ENCODE measurements at regions not wholly inside any gene's neighbourhood (a gene's known extent, or its start where the extent isn't known, plus 50 kb on each side); places are given as distances from the start of the nearest gene placed in this dataset.

- no peak for TF ChIP-seq POLR2A (IDR thresholded peaks at IDR 0.05)
- no peak for TF ChIP-seq POLR2AphosphoS5 (IDR thresholded peaks at IDR 0.05; ENCODE audit: insufficient read depth in 1 of 2, low read depth in 1 of 2)
These were observed 807.7 kb upstream of the SALL3 start for GRCh38 chr18:78171954-78172353.

Measured in vagina (tissue), 2 donors.